K562 (cell line): ENCODE measurements at regions not wholly inside any gene's neighbourhood (a gene's known extent, or its start where the extent isn't known, plus 50 kb on each side); places are given as distances from the start of the nearest gene placed in this dataset.

Experiments
- ATAC-seq: fragments of 200-7000 bp; cut with Tn5 transposase; 3 replicates; pipeline ENCODE4 v1.9.1; 2020; ENCODE audit warnings: moderate library complexity
- BruUV-seq: library from RNA; stranded (reverse); fragments of 400-500 nt; replicated peaks from 2 replicates; lab custom pipeline; 2021; lab: Mats Ljungman, UMichigan
- CTCF ChIA-PET: fragments of 300-600 bp; formaldehyde crosslinking; extraction: SDS; loops from one replicate; lab custom pipeline; 2021; ENCODE audit warnings: low intra/inter-chr PET ratio; lab: Yijun Ruan, JAX
- POLR2A ChIA-PET: fragments of 300-600, 350-650 bp; sonication (Branson Sonifier 250); formaldehyde crosslinking; extraction: SDS; loops from one replicate; lab custom pipeline; 2021; ENCODE audit warnings: antibody characterized with exemption, inconsistent platforms; lab: Yijun Ruan, JAX
- DNase-seq, 4 experiments: peaks; one replicate each; pipeline versions ENCODE4 v3.0.0 to v3.0.0-alpha.2; 2011 to 2018; ENCODE audit warnings: low spot score in 3 of 4, mixed read lengths in 3 of 4; ENCODE audit errors: extremely low read depth in 1 of 4
- FAIRE-seq: peaks from 2 replicates; lab custom pipeline; 2011; peaks lifted over from hg19 to GRCh38; lab: Jason Lieb, UNC
- H2AFZ ChIP-seq: 2 replicates; pipeline ENCODE4 v1.6.0; 2011; ENCODE audit warnings: low read depth, low read length, control low read depth, inconsistent platforms
- H3K27ac ChIP-seq: fragments of 200-600 bp; 3 replicates; pipeline ENCODE4 v1.8.0; 2011; ENCODE audit warnings: low read depth, mild to moderate bottlenecking, control low read depth, inconsistent platforms, low read length, moderate library complexity, mixed read lengths; ENCODE audit errors: extremely low read depth
- H3K27me3 ChIP-seq, 2 experiments: fragments of 300-600 bp in 1 of 2; 2 replicates in 1 of 2; 3 replicates in 1 of 2; pipeline versions ENCODE4 v1.6.0 to v1.8.0; 2011; ENCODE audit warnings: inconsistent platforms in 2 of 2, low read length in 2 of 2, mild to moderate bottlenecking in 1 of 2, mixed read lengths in 1 of 2, moderate library complexity in 1 of 2; ENCODE audit not compliant: control insufficient read depth in 2 of 2, insufficient read depth in 2 of 2
- H3K36me3 ChIP-seq: fragments of 300-600 bp; 3 replicates; pipeline ENCODE4 v1.8.0; 2011; ENCODE audit warnings: mild to moderate bottlenecking, low read length, inconsistent platforms; ENCODE audit not compliant: control insufficient read depth, insufficient read depth
- H3K4me1 ChIP-seq, 2 experiments: fragments of 200-600 bp in 1 of 2; replicated peaks in 1 of 2; 2 replicates in 1 of 2; 3 replicates in 1 of 2; pipeline versions ENCODE4 v1.5.1 to v1.8.0; 2011; ENCODE audit warnings: inconsistent platforms in 2 of 2, low read length in 2 of 2, mild to moderate bottlenecking in 1 of 2, mixed read lengths in 1 of 2, moderate library complexity in 1 of 2; ENCODE audit not compliant: control insufficient read depth in 2 of 2, insufficient read depth in 2 of 2
- H3K4me2 ChIP-seq: 2 replicates; pipeline ENCODE4 v1.6.1; 2011; ENCODE audit warnings: low read length, control low read depth, inconsistent platforms, mixed read lengths; ENCODE audit not compliant: insufficient read depth
- H3K4me3 ChIP-seq: fragments of 200-600 bp; sonication (generic), shearing (Covaris generic); 2 replicates; pipeline ENCODE4 v1.5.1; 2016; ENCODE audit warnings: control low read depth, inconsistent platforms
- H3K79me2 ChIP-seq: fragments of 200-600 bp; 3 replicates; pipeline ENCODE4 v1.8.0; 2011; ENCODE audit warnings: low read length, inconsistent platforms; ENCODE audit not compliant: control insufficient read depth, insufficient read depth
- H3K9ac ChIP-seq, 2 experiments: 2 replicates each; pipeline versions ENCODE4 v1.6.0 to v1.6.1; 2011; ENCODE audit warnings: low read depth in 2 of 2, low read length in 2 of 2, control low read depth in 1 of 2, inconsistent platforms in 1 of 2, mild to moderate bottlenecking in 1 of 2, mixed read lengths in 1 of 2; ENCODE audit not compliant: insufficient read depth in 1 of 2
- H3K9me1 ChIP-seq: one replicate; pipeline ENCODE4 v1.6.0; 2011; ENCODE audit warnings: inconsistent platforms, mild to moderate bottlenecking, low read length, moderate library complexity; ENCODE audit not compliant: control insufficient read depth, insufficient read depth
- H3K9me3 ChIP-seq: replicated peaks from 2 replicates; pipeline ENCODE4 v1.5.1; 2011; ENCODE audit warnings: low read depth, low read length, inconsistent platforms; ENCODE audit not compliant: control insufficient read depth, insufficient read depth
- H4K20me1 ChIP-seq: replicated peaks from 2 replicates; pipeline ENCODE4 v1.6.1; 2011; ENCODE audit warnings: low read length, inconsistent platforms, mixed read lengths; ENCODE audit not compliant: control insufficient read depth, insufficient read depth
- ETV5 ChIP-seq: sonication (generic); formaldehyde crosslinking; IDR thresholded peaks from 2 replicates; pipeline ENCODE4 v1.4.0; 2020; ENCODE audit warnings: low read depth, mild to moderate bottlenecking, missing genetic modification reagents
- PHF8 ChIP-seq: fragments of 200-600 bp; sonication (generic); IDR thresholded peaks from 2 replicates; pipeline ENCODE4 v1.6.1; 2012; ENCODE audit warnings: mixed run types, mild to moderate bottlenecking, inconsistent platforms, low read length, moderate library complexity, borderline replicate concordance
- PHTF2 ChIP-seq: fragments of 250-450 bp; sonication (Bioruptor Pico); IDR thresholded peaks from 2 replicates; pipeline ENCODE4 v1.5.0; 2021; ENCODE audit warnings: mild to moderate bottlenecking
- SMARCE1 ChIP-seq: fragments of 450-650 bp; IDR thresholded peaks from 2 replicates; pipeline ENCODE4 v1.7.1; 2016; ENCODE audit warnings: mild to moderate bottlenecking
- TEAD4 ChIP-seq, 2 experiments: sonication (generic) in 1 of 2; formaldehyde crosslinking in 1 of 2; IDR thresholded peaks; 2 replicates each; pipeline versions ENCODE4 v1.6.1 to v1.8.0; 2012 to 2022; ENCODE audit warnings: borderline replicate concordance in 1 of 2, inconsistent platforms in 1 of 2, low read length in 1 of 2, mild to moderate bottlenecking in 1 of 2, missing genetic modification reagents in 1 of 2
- ZNF586 ChIP-seq: fragments of 450-650 bp; formaldehyde crosslinking; conservative IDR thresholded peaks from 2 replicates; pipeline ENCODE4 v1.4.0; 2020; ENCODE audit warnings: mild to moderate bottlenecking, moderate library complexity
- WGBS: fragments of 100-300 bp; shearing (Covaris generic); methylation state at CpG from one replicate; pipeline ENCODE4 v1.1.6; 2016; ENCODE audit warnings: low coverage, mixed read lengths; ENCODE audit not compliant: insufficient coverage; ENCODE audit errors: missing lambda C conversion rate; 5-methylcytosine and 5-hydroxymethylcytosine counted together
- in situ Hi-C: fragments of 300-500 bp; cut with MboI; formaldehyde crosslinking; loops from 4 replicates; pipeline ENCODE4 v1.15.0; 2018; ENCODE audit warnings: inconsistent platforms, mixed read lengths
- intact Hi-C: fragments of 100-400 bp; cut with micrococcal nuclease; formaldehyde crosslinking; loops from 2 replicates; pipeline ENCODE4 v1.14.2; 2022
- TF ChIP-seq, protein P1 (sequence below), 2 experiments: fragments of 450-650 bp in 1 of 2; sonication (generic) in 1 of 2; formaldehyde crosslinking in 1 of 2; IDR thresholded peaks in 1 of 2; conservative IDR thresholded peaks in 1 of 2; 2 replicates each; pipeline versions ENCODE4 v1.6.1 to v1.8.1; 2016 to 2023; ENCODE audit warnings: mild to moderate bottlenecking in 2 of 2, moderate library complexity in 2 of 2, inconsistent platforms in 1 of 2, missing genetic modification reagents in 1 of 2
- TF ChIP-seq, protein P2 (sequence below): fragments of 150-350 bp; IDR thresholded peaks from 2 replicates; pipeline ENCODE4 v1.6.1; 2014; ENCODE audit warnings: low read depth, mild to moderate bottlenecking, low read length, borderline replicate concordance
- TF ChIP-seq, protein P3 (sequence below): fragments of 250-450 bp; sonication (Bioruptor Pico); IDR thresholded peaks from 2 replicates; pipeline ENCODE4 v1.8.0; 2021; ENCODE audit warnings: moderate library complexity, mild to moderate bottlenecking, inconsistent platforms
- TF ChIP-seq, protein P4 (sequence below): fragments of 250-450 bp; sonication (Bioruptor Pico); IDR thresholded peaks from 2 replicates; pipeline ENCODE4 v1.4.0; 2020

DNA sequence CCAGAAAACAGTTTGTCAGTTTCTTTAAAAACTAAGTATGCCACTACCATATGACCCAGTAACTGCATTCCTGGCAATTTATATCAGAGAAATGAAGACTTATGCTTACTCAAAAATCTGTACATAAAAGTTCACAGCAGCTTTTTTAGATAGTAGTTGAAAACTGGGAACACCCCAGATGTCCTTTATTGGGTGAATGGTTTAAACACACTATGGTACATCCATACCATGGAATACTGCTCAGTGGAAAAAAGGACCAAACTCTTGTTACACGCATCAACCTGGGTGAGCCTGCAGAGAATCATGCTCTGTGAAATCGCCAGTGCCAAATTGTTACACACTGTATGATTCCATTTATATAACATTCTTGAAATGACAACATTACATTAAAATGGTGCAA is 127.6 kb upstream of the RET start:
- POLR2A ChIA-PET, result no interaction called here
- Histone ChIP-seq H3K27ac (no peak overlapping the region), H3K4me3 (no peak overlapping the region), H3K9me3 (no peaks in the 10 kb centered on the region), H3K4me2 (no peak overlapping the region), H3K27me3 (peaks cover 7 to 27% of the 10 kb centered on the region in 2 experiments), H3K79me2 (no peaks in the 10 kb centered on the region), H3K9me1 (no peaks in the 10 kb centered on the region), H4K20me1 (no peaks in the 10 kb centered on the region), H3K36me3 (no peaks in the 10 kb centered on the region), H3K9ac (no peak overlapping the region), H2AFZ (no peak overlapping the region), H3K4me1 (peaks cover 0 to 13% of the 10 kb centered on the region in 2 experiments; a peak in 2 of 5 replicates)
- no peak for FAIRE-seq
- DNase-seq, result no peak
- CTCF ChIA-PET, result no interaction called here
- WGBS, result 2% methylated on average over 2 of the region's 2 CpGs
- in situ Hi-C loops (no loop called here), intact Hi-C loops (no loop called here)
- BruUV-seq, result no TSS peak
- ATAC-seq, result no peak
- TF ChIP-seq, protein P1, sequence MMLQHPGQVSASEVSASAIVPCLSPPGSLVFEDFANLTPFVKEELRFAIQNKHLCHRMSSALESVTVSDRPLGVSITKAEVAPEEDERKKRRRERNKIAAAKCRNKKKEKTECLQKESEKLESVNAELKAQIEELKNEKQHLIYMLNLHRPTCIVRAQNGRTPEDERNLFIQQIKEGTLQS (IDR thresholded peaks at IDR 0.05), result no peak
- TF ChIP-seq, protein P1 (CRISPR knock-in tag; conservative IDR thresholded peaks at IDR 0.05), result no peak
- no peak for TF ChIP-seq PHTF2 (CRISPR knock-in tag)
- TF ChIP-seq ZNF586 (CRISPR knock-in tag), result no peak
- no peak for TF ChIP-seq SMARCE1
- TF ChIP-seq, protein P2, sequence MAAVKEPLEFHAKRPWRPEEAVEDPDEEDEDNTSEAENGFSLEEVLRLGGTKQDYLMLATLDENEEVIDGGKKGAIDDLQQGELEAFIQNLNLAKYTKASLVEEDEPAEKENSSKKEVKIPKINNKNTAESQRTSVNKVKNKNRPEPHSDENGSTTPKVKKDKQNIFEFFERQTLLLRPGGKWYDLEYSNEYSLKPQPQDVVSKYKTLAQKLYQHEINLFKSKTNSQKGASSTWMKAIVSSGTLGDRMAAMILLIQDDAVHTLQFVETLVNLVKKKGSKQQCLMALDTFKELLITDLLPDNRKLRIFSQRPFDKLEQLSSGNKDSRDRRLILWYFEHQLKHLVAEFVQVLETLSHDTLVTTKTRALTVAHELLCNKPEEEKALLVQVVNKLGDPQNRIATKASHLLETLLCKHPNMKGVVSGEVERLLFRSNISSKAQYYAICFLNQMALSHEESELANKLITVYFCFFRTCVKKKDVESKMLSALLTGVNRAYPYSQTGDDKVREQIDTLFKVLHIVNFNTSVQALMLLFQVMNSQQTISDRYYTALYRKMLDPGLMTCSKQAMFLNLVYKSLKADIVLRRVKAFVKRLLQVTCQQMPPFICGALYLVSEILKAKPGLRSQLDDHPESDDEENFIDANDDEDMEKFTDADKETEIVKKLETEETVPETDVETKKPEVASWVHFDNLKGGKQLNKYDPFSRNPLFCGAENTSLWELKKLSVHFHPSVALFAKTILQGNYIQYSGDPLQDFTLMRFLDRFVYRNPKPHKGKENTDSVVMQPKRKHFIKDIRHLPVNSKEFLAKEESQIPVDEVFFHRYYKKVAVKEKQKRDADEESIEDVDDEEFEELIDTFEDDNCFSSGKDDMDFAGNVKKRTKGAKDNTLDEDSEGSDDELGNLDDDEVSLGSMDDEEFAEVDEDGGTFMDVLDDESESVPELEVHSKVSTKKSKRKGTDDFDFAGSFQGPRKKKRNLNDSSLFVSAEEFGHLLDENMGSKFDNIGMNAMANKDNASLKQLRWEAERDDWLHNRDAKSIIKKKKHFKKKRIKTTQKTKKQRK, result no peak
- no peak for TF ChIP-seq PHF8
- no peak for TF ChIP-seq ETV5 (CRISPR knock-in tag)
- TF ChIP-seq, protein P3, sequence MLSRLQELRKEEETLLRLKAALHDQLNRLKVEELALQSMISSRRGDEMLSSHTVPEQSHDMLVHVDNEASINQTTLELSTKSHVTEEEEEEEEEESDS, result no peak
- no peak for TF ChIP-seq TEAD4 (IDR thresholded peaks at IDR 0.05; ENCODE audit: low read length)
- TF ChIP-seq TEAD4 (CRISPR knock-in tag; IDR thresholded peaks at IDR 0.05; ENCODE audit: borderline replicate concordance), result no peak
- TF ChIP-seq, protein P4, sequence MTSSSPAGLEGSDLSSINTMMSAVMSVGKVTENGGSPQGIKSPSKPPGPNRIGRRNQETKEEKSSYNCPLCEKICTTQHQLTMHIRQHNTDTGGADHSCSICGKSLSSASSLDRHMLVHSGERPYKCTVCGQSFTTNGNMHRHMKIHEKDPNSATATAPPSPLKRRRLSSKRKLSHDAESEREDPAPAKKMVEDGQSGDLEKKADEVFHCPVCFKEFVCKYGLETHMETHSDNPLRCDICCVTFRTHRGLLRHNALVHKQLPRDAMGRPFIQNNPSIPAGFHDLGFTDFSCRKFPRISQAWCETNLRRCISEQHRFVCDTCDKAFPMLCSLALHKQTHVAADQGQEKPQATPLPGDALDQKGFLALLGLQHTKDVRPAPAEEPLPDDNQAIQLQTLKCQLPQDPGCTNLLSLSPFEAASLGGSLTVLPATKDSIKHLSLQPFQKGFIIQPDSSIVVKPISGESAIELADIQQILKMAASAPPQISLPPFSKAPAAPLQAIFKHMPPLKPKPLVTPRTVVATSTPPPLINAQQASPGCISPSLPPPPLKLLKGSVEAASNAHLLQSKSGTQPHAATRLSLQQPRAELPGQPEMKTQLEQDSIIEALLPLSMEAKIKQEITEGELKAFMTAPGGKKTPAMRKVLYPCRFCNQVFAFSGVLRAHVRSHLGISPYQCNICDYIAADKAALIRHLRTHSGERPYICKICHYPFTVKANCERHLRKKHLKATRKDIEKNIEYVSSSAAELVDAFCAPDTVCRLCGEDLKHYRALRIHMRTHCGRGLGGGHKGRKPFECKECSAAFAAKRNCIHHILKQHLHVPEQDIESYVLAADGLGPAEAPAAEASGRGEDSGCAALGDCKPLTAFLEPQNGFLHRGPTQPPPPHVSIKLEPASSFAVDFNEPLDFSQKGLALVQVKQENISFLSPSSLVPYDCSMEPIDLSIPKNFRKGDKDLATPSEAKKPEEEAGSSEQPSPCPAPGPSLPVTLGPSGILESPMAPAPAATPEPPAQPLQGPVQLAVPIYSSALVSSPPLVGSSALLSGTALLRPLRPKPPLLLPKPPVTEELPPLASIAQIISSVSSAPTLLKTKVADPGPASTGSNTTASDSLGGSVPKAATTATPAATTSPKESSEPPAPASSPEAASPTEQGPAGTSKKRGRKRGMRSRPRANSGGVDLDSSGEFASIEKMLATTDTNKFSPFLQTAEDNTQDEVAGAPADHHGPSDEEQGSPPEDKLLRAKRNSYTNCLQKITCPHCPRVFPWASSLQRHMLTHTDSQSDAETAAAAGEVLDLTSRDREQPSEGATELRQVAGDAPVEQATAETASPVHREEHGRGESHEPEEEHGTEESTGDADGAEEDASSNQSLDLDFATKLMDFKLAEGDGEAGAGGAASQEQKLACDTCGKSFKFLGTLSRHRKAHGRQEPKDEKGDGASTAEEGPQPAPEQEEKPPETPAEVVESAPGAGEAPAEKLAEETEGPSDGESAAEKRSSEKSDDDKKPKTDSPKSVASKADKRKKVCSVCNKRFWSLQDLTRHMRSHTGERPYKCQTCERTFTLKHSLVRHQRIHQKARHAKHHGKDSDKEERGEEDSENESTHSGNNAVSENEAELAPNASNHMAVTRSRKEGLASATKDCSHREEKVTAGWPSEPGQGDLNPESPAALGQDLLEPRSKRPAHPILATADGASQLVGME (CRISPR knock-in tag), result no peak
